C4-2B (cell line): ENCODE measurements at regions not wholly inside any gene's neighbourhood (a gene's known extent, or its start where the extent isn't known, plus 50 kb on each side); places are given as distances from the start of the nearest gene placed in this dataset.

Source experiments
- CTCF ChIP-seq: fragments of 450-650 bp; conservative IDR thresholded peaks from 2 replicates; pipeline ENCODE4 v1.5.1; 2017; ENCODE audit warnings: mild to moderate bottlenecking
- ZFX ChIP-seq: fragments of 450-650 bp; IDR thresholded peaks from 2 replicates; pipeline ENCODE4 v1.6.1; 2017

GRCh38 chr15:69509131-69509530 is 56.5 kb downstream of the RPLP1 start:
- TF ChIP-seq CTCF, result no peak
- TF ChIP-seq ZFX, result no peak
